ENCODE measurements at regions not wholly inside any gene's neighbourhood (a gene's known extent, or its start where the extent isn't known, plus 50 kb on each side); places are given as distances from the start of the nearest gene placed in this dataset.

DNA sequence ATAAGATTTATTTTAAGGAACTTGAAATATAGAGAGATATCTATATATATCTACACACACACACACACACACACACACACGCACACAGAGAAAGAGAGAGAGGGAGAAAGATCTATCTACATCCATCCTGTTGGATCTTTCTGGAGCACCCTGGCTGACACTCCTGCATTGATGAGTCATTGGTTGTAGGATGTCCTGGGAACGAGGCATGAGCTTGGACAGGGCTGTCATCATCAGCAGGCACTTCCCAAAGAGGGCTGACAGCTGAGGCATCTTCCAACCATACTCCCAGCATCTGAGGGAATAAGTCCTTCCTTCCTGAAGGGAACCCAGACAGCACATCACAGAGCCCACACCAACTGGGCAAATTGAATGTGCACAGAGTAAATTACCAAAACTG lies 99.1 kb upstream of the ERG start:
- H3K4me3 ChIP-seq = no peak overlapping the region
- no peak overlapping the region for H3K4me2 ChIP-seq (ENCODE audit: control insufficient read depth, insufficient read depth)
- RAD21 ChIA-PET (ENCODE audit: unreplicated experiment) = no interaction called here
- POLR2A ChIA-PET = no interaction called here
- BruUV-seq (replicated peaks) = no TSS peak
- SMC1A ChIA-PET (ENCODE audit: uncharacterized antibody, unreplicated experiment) = interaction anchor here (0.6 kb wide), 1 partner anchor 127 kb away, joined by 3 read pairs; no protein-coding TSS in a partner anchor
- in situ Hi-C loops (cut with MboI) = no loop called here
- FAIRE-seq = no peak
- H3K9ac ChIP-seq (ENCODE audit: control insufficient read depth, insufficient read depth, low read length) = no peak overlapping the region
- no peaks in the 10 kb centered on the region for H3K9me3 ChIP-seq (replicated peaks; ENCODE audit: control insufficient read depth, insufficient read depth, low read length)
- ATAC-seq = no peak
- no peak for TF ChIP-seq BCLAF1 (IDR thresholded peaks at IDR 0.05)
- H3K36me3 ChIP-seq (ENCODE audit: control insufficient read depth in 2 of 2, insufficient read depth in 2 of 2, low read length in 1 of 2) = no peaks in the 10 kb centered on the region
- DNase-seq (ENCODE audit: low read depth, low spot score) = no peak
- H2AFZ ChIP-seq (ENCODE audit: control insufficient read depth, low read depth, low read length) = no peak overlapping the region
- CTCF ChIA-PET = no interaction called here
- WGBS (ENCODE audit: insufficient coverage, insufficient replicate concordance, low lambda C conversion rate, missing lambda C conversion rate) = 11% methylated on average over 2 of the region's 2 CpGs
- intact Hi-C loops (cut with micrococcal nuclease; ENCODE audit: unreplicated experiment) = no loop called here
- H3K27ac ChIP-seq (ENCODE audit: control insufficient read depth, insufficient read depth) = no peak overlapping the region
- H4K20me1 ChIP-seq (ENCODE audit: control insufficient read depth, insufficient read depth) = no peaks in the 10 kb centered on the region
- H3K79me2 ChIP-seq (ENCODE audit: control insufficient read depth, insufficient read depth, low read length) = no peaks in the 10 kb centered on the region
- H3K4me1 ChIP-seq (ENCODE audit: control insufficient read depth, insufficient read depth, low read length) = no peaks in the 10 kb centered on the region
- peaks cover 0 to 2% of the 10 kb centered on the region in 2 experiments; a peak in 1 of 4 replicates for H3K27me3 ChIP-seq (replicated peaks in 1 of 2; ENCODE audit: control insufficient read depth in 2 of 2, insufficient read depth in 2 of 2, low read length in 1 of 2)

DNA sequence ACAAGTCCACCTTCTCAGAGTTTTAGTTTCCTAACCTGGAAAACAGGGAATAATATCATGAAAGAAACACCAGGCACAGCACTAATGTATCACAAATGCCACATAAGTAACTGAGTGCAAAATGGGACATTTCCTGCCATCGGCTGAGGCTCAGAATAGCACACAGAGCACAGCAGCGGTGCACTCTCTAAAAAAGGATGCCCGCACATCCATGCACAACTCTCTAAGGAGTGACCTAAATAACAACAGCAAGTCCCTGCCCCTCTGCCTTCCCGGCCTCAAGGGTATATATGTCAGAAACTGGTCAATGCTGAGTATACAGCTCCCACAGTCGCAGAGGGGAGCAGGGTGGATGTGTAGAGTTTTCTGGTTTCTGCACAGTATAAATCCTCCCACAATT lies 100.1 kb upstream of the ERG start:
- Histone ChIP-seq H3K4me3 (no peak overlapping the region), H3K4me1 (ENCODE audit: control insufficient read depth, insufficient read depth, low read length) (no peaks in the 10 kb centered on the region), H3K79me2 (ENCODE audit: control insufficient read depth, insufficient read depth, low read length) (no peaks in the 10 kb centered on the region), H3K27ac (ENCODE audit: control insufficient read depth, insufficient read depth) (no peak overlapping the region), H3K4me2 (ENCODE audit: control insufficient read depth, insufficient read depth) (no peak overlapping the region), H3K9me3 (replicated peaks; ENCODE audit: control insufficient read depth, insufficient read depth, low read length) (no peaks in the 10 kb centered on the region), H3K36me3 (ENCODE audit: control insufficient read depth in 2 of 2, insufficient read depth in 2 of 2, low read length in 1 of 2) (no peaks in the 10 kb centered on the region), H2AFZ (ENCODE audit: control insufficient read depth, low read depth, low read length) (no peak overlapping the region), H4K20me1 (ENCODE audit: control insufficient read depth, insufficient read depth) (no peaks in the 10 kb centered on the region), H3K27me3 (replicated peaks in 1 of 2; ENCODE audit: control insufficient read depth in 2 of 2, insufficient read depth in 2 of 2, low read length in 1 of 2) (peaks cover 0 to 2% of the 10 kb centered on the region in 2 experiments; a peak in 1 of 4 replicates), H3K9ac (ENCODE audit: control insufficient read depth, insufficient read depth, low read length) (no peak overlapping the region)
- intact Hi-C loops (cut with micrococcal nuclease; ENCODE audit: unreplicated experiment) (no loop called here), in situ Hi-C loops (cut with MboI) (no loop called here)
- ATAC-seq (no peak), DNase-seq (ENCODE audit: low read depth, low spot score) (no peak), FAIRE-seq (no peak)
- ChIA-PET SMC1A (ENCODE audit: uncharacterized antibody, unreplicated experiment) (no interaction called here), CTCF (no interaction called here), RAD21 (ENCODE audit: unreplicated experiment) (no interaction called here), POLR2A (no interaction called here)
- 28% methylated on average over 5 of the region's 5 CpGs for WGBS (ENCODE audit: insufficient coverage, insufficient replicate concordance, low lambda C conversion rate, missing lambda C conversion rate)
- no TSS peak for BruUV-seq (replicated peaks)
- TF ChIP-seq, protein P1, sequence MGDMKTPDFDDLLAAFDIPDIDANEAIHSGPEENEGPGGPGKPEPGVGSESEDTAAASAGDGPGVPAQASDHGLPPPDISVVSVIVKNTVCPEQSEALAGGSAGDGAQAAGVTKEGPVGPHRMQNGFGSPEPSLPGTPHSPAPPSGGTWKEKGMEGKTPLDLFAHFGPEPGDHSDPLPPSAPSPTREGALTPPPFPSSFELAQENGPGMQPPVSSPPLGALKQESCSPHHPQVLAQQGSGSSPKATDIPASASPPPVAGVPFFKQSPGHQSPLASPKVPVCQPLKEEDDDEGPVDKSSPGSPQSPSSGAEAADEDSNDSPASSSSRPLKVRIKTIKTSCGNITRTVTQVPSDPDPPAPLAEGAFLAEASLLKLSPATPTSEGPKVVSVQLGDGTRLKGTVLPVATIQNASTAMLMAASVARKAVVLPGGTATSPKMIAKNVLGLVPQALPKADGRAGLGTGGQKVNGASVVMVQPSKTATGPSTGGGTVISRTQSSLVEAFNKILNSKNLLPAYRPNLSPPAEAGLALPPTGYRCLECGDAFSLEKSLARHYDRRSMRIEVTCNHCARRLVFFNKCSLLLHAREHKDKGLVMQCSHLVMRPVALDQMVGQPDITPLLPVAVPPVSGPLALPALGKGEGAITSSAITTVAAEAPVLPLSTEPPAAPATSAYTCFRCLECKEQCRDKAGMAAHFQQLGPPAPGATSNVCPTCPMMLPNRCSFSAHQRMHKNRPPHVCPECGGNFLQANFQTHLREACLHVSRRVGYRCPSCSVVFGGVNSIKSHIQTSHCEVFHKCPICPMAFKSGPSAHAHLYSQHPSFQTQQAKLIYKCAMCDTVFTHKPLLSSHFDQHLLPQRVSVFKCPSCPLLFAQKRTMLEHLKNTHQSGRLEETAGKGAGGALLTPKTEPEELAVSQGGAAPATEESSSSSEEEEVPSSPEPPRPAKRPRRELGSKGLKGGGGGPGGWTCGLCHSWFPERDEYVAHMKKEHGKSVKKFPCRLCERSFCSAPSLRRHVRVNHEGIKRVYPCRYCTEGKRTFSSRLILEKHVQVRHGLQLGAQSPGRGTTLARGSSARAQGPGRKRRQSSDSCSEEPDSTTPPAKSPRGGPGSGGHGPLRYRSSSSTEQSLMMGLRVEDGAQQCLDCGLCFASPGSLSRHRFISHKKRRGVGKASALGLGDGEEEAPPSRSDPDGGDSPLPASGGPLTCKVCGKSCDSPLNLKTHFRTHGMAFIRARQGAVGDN (IDR thresholded peaks at IDR 0.05) = no peak
- TF ChIP-seq IKZF2 (IDR thresholded peaks at IDR 0.05) (no peak), IKZF1 (conservative IDR thresholded peaks at IDR 0.05) (no peak), NBN (IDR thresholded peaks at IDR 0.05) (no peak), TCF12 (IDR thresholded peaks at IDR 0.05; ENCODE audit: low read depth, low read length) (no peak), RELA (IDR thresholded peaks at IDR 0.05; ENCODE audit: borderline replicate concordance, partially characterized antibody) (no peak), USF1 (IDR thresholded peaks at IDR 0.05; ENCODE audit: borderline replicate concordance, extremely low read length, insufficient read depth, low read depth, low read length) (no peak), RAD21 (IDR thresholded peaks at IDR 0.05; ENCODE audit: insufficient read depth, low read depth, low read length) (no peak)
